GM23338 (cell line): ENCODE measurements at regions not wholly inside any gene's neighbourhood (a gene's known extent, or its start where the extent isn't known, plus 50 kb on each side); places are given as distances from the start of the nearest gene placed in this dataset.

ENCODE experiments used
- CREB1 ChIP-seq: fragments of 250-450 bp; sonication (Bioruptor Pico); IDR thresholded peaks from 2 replicates; pipeline ENCODE4 v1.5.0; 2020; ENCODE audit warnings: low read depth, mild to moderate bottlenecking, moderate library complexity
- CTCF ChIP-seq, 2 experiments: fragments of 200-600 bp in 1 of 2; sonication (generic) in 1 of 2; conservative IDR thresholded peaks; 2 replicates each; pipeline versions ENCODE4 v1.5.1 to v1.6.1; 2016 to 2017; ENCODE audit warnings: antibody characterized with exemption in 2 of 2, low read depth in 2 of 2, mild to moderate bottlenecking in 2 of 2, moderate library complexity in 1 of 2
- ETS1 ChIP-seq: IDR thresholded peaks from 2 replicates; pipeline ENCODE4 v1.6.1; 2016; ENCODE audit warnings: antibody characterized with exemption
- EZH2 ChIP-seq: fragments of 200-600 bp; sonication (generic); IDR thresholded peaks from one replicate; pipeline ENCODE4 v1.8.0; 2017; ENCODE audit warnings: antibody characterized with exemption, mild to moderate bottlenecking, low read depth; ENCODE audit not compliant: unreplicated experiment
- EZH2phosphoT487 ChIP-seq: fragments of 200-600 bp; sonication (generic); IDR thresholded peaks from one replicate; pipeline ENCODE4 v1.8.1; 2018; ENCODE audit warnings: antibody characterized with exemption; ENCODE audit not compliant: unreplicated experiment
- JUNB ChIP-seq: IDR thresholded peaks from one replicate; pipeline ENCODE4 v1.6.1; 2016; ENCODE audit warnings: antibody characterized with exemption; ENCODE audit not compliant: unreplicated experiment
- NANOG ChIP-seq: IDR thresholded peaks from 2 replicates; pipeline ENCODE4 v1.6.1; 2016; ENCODE audit warnings: antibody characterized with exemption, borderline replicate concordance
- POLR2AphosphoS5 ChIP-seq: IDR thresholded peaks from 2 replicates; pipeline ENCODE4 v1.6.1; 2016; ENCODE audit warnings: antibody characterized with exemption, low read depth
- REST ChIP-seq: IDR thresholded peaks from one replicate; pipeline ENCODE4 v1.6.1; 2018; ENCODE audit warnings: antibody characterized with exemption; ENCODE audit not compliant: unreplicated experiment
- STAT1 ChIP-seq: IDR thresholded peaks from one replicate; pipeline ENCODE4 v1.6.1; 2016; ENCODE audit warnings: antibody characterized with exemption; ENCODE audit not compliant: unreplicated experiment
- ZNF331 ChIP-seq: fragments of 250-450 bp; sonication (Bioruptor Pico); IDR thresholded peaks from 2 replicates; pipeline ENCODE4 v1.5.0; 2020; ENCODE audit warnings: low read depth, mild to moderate bottlenecking, moderate library complexity

- TF ChIP-seq CTCF (conservative IDR thresholded peaks at IDR 0.05; ENCODE audit: low read depth in 2 of 2) (no peak), EZH2 (no peak), REST (no peak), CREB1 (CRISPR knock-in tag) (no peak), POLR2AphosphoS5 (no peak), EZH2phosphoT487 (no peak), ETS1 (no peak), JUNB (no peak), ZNF331 (CRISPR knock-in tag) (no peak), NANOG (no peak), STAT1 (no peak)
Measured at GRCh38 chr10:10403762-10404161, 613.9 kb upstream of the CELF2 start.
